ENCODE measurements at regions not wholly inside any gene's neighbourhood (a gene's known extent, or its start where the extent isn't known, plus 50 kb on each side); places are given as distances from the start of the nearest gene placed in this dataset.

DNA sequence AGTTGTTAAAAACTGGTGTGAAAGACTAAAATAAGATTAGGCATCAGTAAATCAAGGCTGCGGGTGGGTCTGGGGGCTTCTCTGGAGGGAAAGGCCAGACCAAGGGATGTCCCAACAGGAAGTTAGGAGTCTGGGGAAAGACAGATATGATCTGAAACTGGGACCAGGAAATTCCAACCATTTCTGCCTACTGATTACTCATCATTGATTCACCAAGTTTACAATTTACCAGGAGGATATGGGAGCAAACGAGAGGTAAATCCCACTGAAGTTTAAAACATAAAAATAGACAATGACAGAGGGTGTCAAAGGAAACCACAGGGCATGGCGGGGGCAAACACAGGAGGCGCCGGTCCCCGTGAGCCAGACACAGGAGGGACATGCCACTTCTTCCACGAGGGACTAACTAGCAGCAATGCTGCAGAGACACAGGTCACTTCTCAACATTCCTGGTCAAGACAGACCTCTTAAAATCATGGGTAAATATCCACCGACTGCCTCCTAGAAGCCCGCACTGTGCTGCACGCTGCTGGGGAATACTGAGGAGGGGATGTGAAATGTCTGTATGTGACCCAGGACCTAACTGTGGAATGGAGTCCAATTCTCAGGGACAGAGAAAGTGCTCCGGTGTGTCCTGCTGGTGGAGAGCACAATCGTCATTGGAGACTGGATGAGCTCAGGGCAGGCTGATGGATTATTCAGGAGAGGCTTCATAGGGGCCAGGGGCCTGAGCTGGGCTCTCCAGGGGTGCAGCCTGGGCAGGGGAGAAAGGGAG is 153.4 kb upstream of the KLF14 start:
- peak overlapping the region; percentile 74 for H4K8ac ChIP-seq (ENCODE audit: low read length)
- peak overlapping the region; percentile 89 for H2BK120ac ChIP-seq (ENCODE audit: low read depth, low read length)
- H3K18ac ChIP-seq (ENCODE audit: low read depth in 1 of 2, low read length in 2 of 2) = peak overlapping the region; percentile 49 to 97
- no peak overlapping the region for H2AFZ ChIP-seq (ENCODE audit: low read depth, low read length)
- no peak overlapping the region for H3K4me3 ChIP-seq (ENCODE audit: insufficient read depth in 1 of 2, low read depth in 1 of 2, low read length in 2 of 2)
- H3K27me3 ChIP-seq (ENCODE audit: control insufficient read depth in 1 of 2, insufficient read depth in 1 of 2, low read length in 2 of 2) = no peaks in the 10 kb centered on the region
- peak overlapping the region; percentile 1 to 79 for H3K4ac ChIP-seq (ENCODE audit: low read depth in 1 of 2, low read length in 2 of 2)
- peak overlapping the region; percentile 51 for H3K4me2 ChIP-seq (ENCODE audit: low read length, poor library complexity, severe bottlenecking)
- H4K91ac ChIP-seq (ENCODE audit: low read length) = peak overlapping the region; percentile 87
- peak overlapping the region; percentile 85 to 98 for H2BK12ac ChIP-seq (ENCODE audit: low read length in 2 of 2)
- H2AK5ac ChIP-seq (ENCODE audit: low read length, severe bottlenecking) = peak overlapping the region; percentile 100
- H3K14ac ChIP-seq (ENCODE audit: low read length in 2 of 2) = peak overlapping the region in 1 of 2 experiments; percentile 96
- H3K23ac ChIP-seq (ENCODE audit: low read length in 2 of 2) = peak overlapping the region in 1 of 2 experiments; percentile 89
- H3K9ac ChIP-seq (ENCODE audit: low read length) = peak overlapping the region; percentile 80
- peak overlapping the region; percentile 91 for H2BK5ac ChIP-seq (ENCODE audit: low read depth, low read length, poor library complexity, severe bottlenecking)
- peaks cover 45 to 86% of the 10 kb centered on the region in 2 experiments for H3K36me3 ChIP-seq (ENCODE audit: control insufficient read depth in 1 of 2, insufficient read depth in 2 of 2, low read depth in 1 of 2, low read length in 2 of 2)
- peak; percentile 95 for DNase-seq
- peaks cover 47% of the 10 kb centered on the region for H3K4me1 ChIP-seq (ENCODE audit: control insufficient read depth, insufficient read depth, low read depth, low read length)
- no peaks in the 10 kb centered on the region for H3K79me1 ChIP-seq (replicated peaks; ENCODE audit: low read length, poor library complexity, severe bottlenecking)
- H2BK15ac ChIP-seq (ENCODE audit: low read depth, poor library complexity, severe bottlenecking) = peak overlapping the region; percentile 73
- peak overlapping the region; percentile 95 for H3K27ac ChIP-seq (ENCODE audit: low read length, poor library complexity, severe bottlenecking)
- WGBS = 4% methylated on average over 11 of the region's 12 CpGs
- no peaks in the 10 kb centered on the region for H3K9me3 ChIP-seq (ENCODE audit: control insufficient read depth, low read length)

DNA sequence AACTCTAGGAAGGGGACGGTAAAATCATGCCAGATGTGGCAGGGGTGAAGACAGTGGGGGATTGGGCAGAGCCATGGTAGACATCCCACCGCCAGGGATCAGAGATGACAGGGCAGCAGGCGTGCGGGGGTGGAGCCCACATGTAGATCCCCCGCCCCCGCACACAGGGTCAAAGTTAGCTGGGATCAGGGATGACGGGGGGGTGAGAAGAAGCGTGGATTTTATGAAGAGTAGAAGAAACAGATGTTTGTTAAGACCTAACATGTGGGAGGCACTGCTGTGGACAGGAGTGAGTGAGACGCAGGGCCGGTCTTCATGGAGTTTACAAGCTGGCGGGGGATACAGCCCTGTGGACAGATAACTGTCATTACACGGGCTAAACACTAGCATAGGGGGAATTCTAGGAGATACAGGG is 154.0 kb upstream of the KLF14 start:
- Histone ChIP-seq H2BK15ac (ENCODE audit: low read depth, poor library complexity, severe bottlenecking) (peak overlapping the region; percentile 73), H3K4me2 (ENCODE audit: low read length, poor library complexity, severe bottlenecking) (peak overlapping the region; percentile 51), H2AFZ (ENCODE audit: low read depth, low read length) (no peak overlapping the region), H3K9me3 (ENCODE audit: control insufficient read depth, low read length) (no peaks in the 10 kb centered on the region), H2BK120ac (ENCODE audit: low read depth, low read length) (peak overlapping the region; percentile 89), H3K18ac (ENCODE audit: low read depth in 1 of 2, low read length in 2 of 2) (peak overlapping the region; percentile 49 to 97), H4K91ac (ENCODE audit: low read length) (peak overlapping the region; percentile 87), H3K36me3 (ENCODE audit: control insufficient read depth in 1 of 2, insufficient read depth in 2 of 2, low read depth in 1 of 2, low read length in 2 of 2) (peaks cover 39 to 86% of the 10 kb centered on the region in 2 experiments), H3K14ac (ENCODE audit: low read length in 2 of 2) (peak overlapping the region in 1 of 2 experiments; percentile 96), H2BK5ac (ENCODE audit: low read depth, low read length, poor library complexity, severe bottlenecking) (peak overlapping the region; percentile 86), H2AK5ac (ENCODE audit: low read length, severe bottlenecking) (peak overlapping the region; percentile 100), H3K4me1 (ENCODE audit: control insufficient read depth, insufficient read depth, low read depth, low read length) (peaks cover 45% of the 10 kb centered on the region), H3K79me1 (replicated peaks; ENCODE audit: low read length, poor library complexity, severe bottlenecking) (no peaks in the 10 kb centered on the region), H2BK12ac (ENCODE audit: low read length in 2 of 2) (peak overlapping the region; percentile 85 to 98), H4K8ac (ENCODE audit: low read length) (peak overlapping the region; percentile 74), H3K27ac (ENCODE audit: low read length, poor library complexity, severe bottlenecking) (peak overlapping the region; percentile 95), H3K4me3 (ENCODE audit: insufficient read depth in 1 of 2, low read depth in 1 of 2, low read length in 2 of 2) (peak overlapping the region in 1 of 2 experiments; percentile 14), H3K9ac (ENCODE audit: low read length) (peak overlapping the region; percentile 80), H3K27me3 (ENCODE audit: control insufficient read depth in 1 of 2, insufficient read depth in 1 of 2, low read length in 2 of 2) (no peaks in the 10 kb centered on the region), H3K23ac (ENCODE audit: low read length in 2 of 2) (peak overlapping the region in 1 of 2 experiments; percentile 89), H3K4ac (ENCODE audit: low read depth in 1 of 2, low read length in 2 of 2) (peak overlapping the region; percentile 1 to 79)
- peak; percentile 64 for DNase-seq
- WGBS = 32% methylated on average over 12 of the region's 12 CpGs

DNA sequence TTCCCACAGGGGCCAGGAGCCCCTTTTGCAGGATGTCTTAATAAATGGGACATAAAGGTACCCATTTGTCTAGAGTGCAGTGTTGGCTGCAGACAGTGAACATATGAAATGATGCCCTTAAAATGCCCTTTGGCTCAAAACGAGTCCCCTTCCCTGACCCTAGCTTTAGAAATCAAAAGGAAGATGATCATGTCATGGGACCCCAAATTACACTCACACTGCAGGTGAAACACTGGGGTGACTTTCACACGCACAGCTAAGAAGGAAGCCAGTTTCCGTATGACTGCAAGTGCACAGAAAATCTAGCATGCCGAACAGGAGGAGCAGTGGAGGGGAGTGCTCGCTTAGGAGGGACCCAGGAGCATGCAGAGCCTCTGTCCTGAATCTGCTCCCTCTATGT is 154.5 kb upstream of the KLF14 start:
- Histone ChIP-seq H2AK5ac (ENCODE audit: low read length, severe bottlenecking) (peak overlapping the region; percentile 100), H2BK5ac (ENCODE audit: low read depth, low read length, poor library complexity, severe bottlenecking) (no peak overlapping the region), H3K4me3 (ENCODE audit: insufficient read depth in 1 of 2, low read depth in 1 of 2, low read length in 2 of 2) (peak overlapping the region in 1 of 2 experiments; percentile 14), H3K36me3 (ENCODE audit: control insufficient read depth in 1 of 2, insufficient read depth in 2 of 2, low read depth in 1 of 2, low read length in 2 of 2) (peaks cover 36 to 81% of the 10 kb centered on the region in 2 experiments), H3K9ac (ENCODE audit: low read length) (peak overlapping the region; percentile 80), H2BK15ac (ENCODE audit: low read depth, poor library complexity, severe bottlenecking) (peak overlapping the region; percentile 40), H3K9me3 (ENCODE audit: control insufficient read depth, low read length) (no peaks in the 10 kb centered on the region), H3K79me1 (replicated peaks; ENCODE audit: low read length, poor library complexity, severe bottlenecking) (no peaks in the 10 kb centered on the region), H4K91ac (ENCODE audit: low read length) (peak overlapping the region; percentile 87), H3K4ac (ENCODE audit: low read depth in 1 of 2, low read length in 2 of 2) (peak overlapping the region; percentile 1 to 79), H2BK12ac (ENCODE audit: low read length in 2 of 2) (peak overlapping the region; percentile 84 to 89), H3K23ac (ENCODE audit: low read length in 2 of 2) (no peak overlapping the region), H2AFZ (ENCODE audit: low read depth, low read length) (no peak overlapping the region), H3K14ac (ENCODE audit: low read length in 2 of 2) (no peak overlapping the region), H2BK120ac (ENCODE audit: low read depth, low read length) (peak overlapping the region; percentile 89), H3K27ac (ENCODE audit: low read length, poor library complexity, severe bottlenecking) (peak overlapping the region; percentile 95), H3K27me3 (ENCODE audit: control insufficient read depth in 1 of 2, insufficient read depth in 1 of 2, low read length in 2 of 2) (no peaks in the 10 kb centered on the region), H4K8ac (ENCODE audit: low read length) (peak overlapping the region; percentile 74), H3K18ac (ENCODE audit: low read depth in 1 of 2, low read length in 2 of 2) (peak overlapping the region; percentile 49 to 97), H3K4me1 (ENCODE audit: control insufficient read depth, insufficient read depth, low read depth, low read length) (peaks cover 43% of the 10 kb centered on the region), H3K4me2 (ENCODE audit: low read length, poor library complexity, severe bottlenecking) (no peak overlapping the region)
- 76% methylated on average over 5 of the region's 5 CpGs for WGBS
- DNase-seq = no peak

Measured in mesenchymal stem cell (in vitro differentiated cells and primary cell).